ENCODE measurements at regions not wholly inside any gene's neighbourhood (a gene's known extent, or its start where the extent isn't known, plus 50 kb on each side); places are given as distances from the start of the nearest gene placed in this dataset.

- TF ChIP-seq CTCF (IDR thresholded peaks at IDR 0.05; ENCODE audit: insufficient read depth, low read depth, low read length, missing control alignments): no peak
- no peak overlapping the region for H3K4me3 ChIP-seq (ENCODE audit: low read depth, low read length)
- DNase-seq (ENCODE audit: low read depth): no peak
Measured at GRCh38 chr18:70382992-70383717, 94.3 kb downstream of the SOCS6 start.

- DNase-seq (ENCODE audit: low read depth): no peak
- H3K4me3 ChIP-seq (ENCODE audit: low read depth, low read length): no peak overlapping the region
- no peak for TF ChIP-seq CTCF (IDR thresholded peaks at IDR 0.05; ENCODE audit: insufficient read depth, low read depth, low read length, missing control alignments)
Measured at GRCh38 chr18:70382017-70382416, 93.2 kb downstream of the SOCS6 start.

- TF ChIP-seq CTCF (IDR thresholded peaks at IDR 0.05; ENCODE audit: insufficient read depth, low read depth, low read length, missing control alignments): no peak
- DNase-seq (ENCODE audit: low read depth): no peak
Measured at GRCh38 chr18:70380915-70381896, 92.4 kb downstream of the SOCS6 start.

More at GRCh38 chr18:70380915-70381896, 92.4 kb downstream of the SOCS6 start:
- no peak overlapping the region for H3K4me3 ChIP-seq (ENCODE audit: low read depth, low read length)

Measured in GM12865 (cell line).